Thoracic aorta (tissue), 2 donors: ENCODE measurements at regions not wholly inside any gene's neighbourhood (a gene's known extent, or its start where the extent isn't known, plus 50 kb on each side); places are given as distances from the start of the nearest gene placed in this dataset.

Experiments used
- ATAC-seq: fragments of 150-250 bp; one replicate; pipeline ENCODE4 v1.8.0; 2017; ENCODE audit warnings: low read depth; ENCODE audit not compliant: insufficient number of reproducible peaks, low FRiP score
- DNase-seq: peaks from one replicate; pipeline ENCODE4 v3.0.0-alpha.2; 2020; ENCODE audit warnings: low spot score
- H3K27ac ChIP-seq, 2 donors: fragments of 200-600 bp; sonication (generic); 1 replicate in 1 of 2; 2 replicates in 1 of 2; pipeline ENCODE4 v1.5.1; 2016; ENCODE audit warnings: mild to moderate bottlenecking in 2 of 2, moderate library complexity in 2 of 2
- H3K27me3 ChIP-seq: fragments of 200-600 bp; sonication (generic); replicated peaks from 2 replicates; pipeline ENCODE4 v1.6.0; 2016; ENCODE audit warnings: mild to moderate bottlenecking; ENCODE audit not compliant: insufficient read depth
- H3K36me3 ChIP-seq: fragments of 200-600 bp; sonication (generic); one replicate; pipeline ENCODE4 v1.5.1; 2016
- H3K4me1 ChIP-seq, 2 donors: fragments of 200-600 bp; sonication (generic); 1 replicate in 1 of 2; 2 replicates in 1 of 2; pipeline versions ENCODE4 v1.5.1 to v1.6.0; 2016; ENCODE audit warnings: low read depth in 2 of 2, mild to moderate bottlenecking in 1 of 2; ENCODE audit not compliant: control insufficient read depth in 1 of 2
- H3K4me3 ChIP-seq: fragments of 200-600 bp; sonication (generic); 2 replicates; pipeline ENCODE4 v1.5.1; 2016; ENCODE audit warnings: mild to moderate bottlenecking
- H3K9me3 ChIP-seq: fragments of 200-600 bp; sonication (generic); 2 replicates; pipeline ENCODE4 v1.5.1; 2016
- CTCF ChIP-seq: fragments of 200-600 bp; sonication (generic); IDR thresholded peaks from one replicate; pipeline ENCODE4 v1.5.1; 2019; ENCODE audit warnings: antibody characterized with exemption

DNA sequence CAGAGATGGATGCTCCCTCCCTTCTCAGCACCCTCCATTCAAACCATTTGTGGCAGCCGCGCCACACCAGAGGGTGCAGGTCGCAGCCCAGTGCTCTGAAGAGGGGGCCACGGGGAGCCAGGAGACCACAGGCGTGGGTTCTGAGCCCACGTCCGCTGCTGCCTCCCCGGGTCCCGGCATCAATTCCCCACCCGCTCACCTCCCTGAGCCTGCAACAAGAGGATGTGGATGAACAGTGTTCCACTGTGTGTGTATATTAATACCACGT lies 120.1 kb upstream of the VSTM2B start:
- no peaks in the 10 kb centered on the region for H3K36me3 ChIP-seq
- ATAC-seq, result no peak
- no peak overlapping the region for H3K27ac ChIP-seq

GRCh38 chr19:29409076-29409862 lies 116.5 kb upstream of the VSTM2B start:
- Histone ChIP-seq H3K27me3 (no peaks in the 10 kb centered on the region), H3K4me1 (no peaks in the 10 kb centered on the region), H3K36me3 (no peaks in the 10 kb centered on the region), H3K9me3 (no peaks in the 10 kb centered on the region), H3K4me3 (no peak overlapping the region), H3K27ac (no peak overlapping the region)
- ATAC-seq, result no peak
- TF ChIP-seq CTCF, result no peak
- DNase-seq, result no peak

More for the DNA sequence above, 120.1 kb upstream of the VSTM2B start:
- no peaks in the 10 kb centered on the region for H3K9me3 ChIP-seq
- no peaks in the 10 kb centered on the region for H3K4me1 ChIP-seq
- no peak for TF ChIP-seq CTCF
- H3K27me3 ChIP-seq, result no peaks in the 10 kb centered on the region
- no peak for DNase-seq
- H3K4me3 ChIP-seq, result no peak overlapping the region

- TF ChIP-seq CTCF, result no peak
- no peaks in the 10 kb centered on the region for H3K36me3 ChIP-seq
- H3K4me3 ChIP-seq, result no peak overlapping the region
- H3K27me3 ChIP-seq, result no peaks in the 10 kb centered on the region
- no peak overlapping the region for H3K27ac ChIP-seq
- no peak for DNase-seq
- no peak for ATAC-seq
- no peaks in the 10 kb centered on the region for H3K9me3 ChIP-seq
- no peaks in the 10 kb centered on the region for H3K4me1 ChIP-seq
Measured at GRCh38 chr19:29410601-29411000, 115.2 kb upstream of the VSTM2B start.

DNA sequence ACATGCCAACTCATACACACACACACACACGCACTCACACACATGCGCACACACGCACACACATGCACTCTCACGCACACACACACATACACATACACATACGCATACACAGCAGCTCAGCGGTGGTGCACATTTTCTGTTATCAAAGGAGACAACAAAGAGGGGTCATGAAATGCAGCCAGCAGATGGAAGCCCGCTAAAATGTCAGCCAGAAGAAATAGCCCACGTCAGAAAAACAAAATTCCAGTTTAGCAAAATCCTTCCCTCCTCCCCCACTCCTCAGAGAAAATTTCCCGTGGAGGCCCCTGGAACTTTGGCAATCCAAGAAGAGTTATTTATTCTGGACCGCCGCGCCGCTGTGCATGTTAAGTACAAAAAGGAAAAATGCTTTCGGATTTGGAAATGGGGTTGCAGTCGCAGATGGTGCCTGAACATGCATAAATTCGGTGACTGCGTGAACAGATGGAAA lies 114.6 kb upstream of the VSTM2B start:
- ATAC-seq (no peak), DNase-seq (no peak)
- TF ChIP-seq CTCF, result no peak
- Histone ChIP-seq H3K9me3 (no peaks in the 10 kb centered on the region), H3K27me3 (no peaks in the 10 kb centered on the region), H3K4me3 (no peak overlapping the region), H3K4me1 (no peaks in the 10 kb centered on the region), H3K27ac (no peak overlapping the region), H3K36me3 (no peaks in the 10 kb centered on the region)

GRCh38 chr19:29413435-29413834 lies 112.4 kb upstream of the VSTM2B start:
- DNase-seq (no peak), ATAC-seq (no peak)
- H3K4me3 ChIP-seq, result no peak overlapping the region
- TF ChIP-seq CTCF, result no peak
- H3K4me1 ChIP-seq, result no peaks in the 10 kb centered on the region
- H3K9me3 ChIP-seq, result no peaks in the 10 kb centered on the region
- H3K27ac ChIP-seq, result no peak overlapping the region
- no peaks in the 10 kb centered on the region for H3K36me3 ChIP-seq
- no peaks in the 10 kb centered on the region for H3K27me3 ChIP-seq
